ENCODE measurements at regions not wholly inside any gene's neighbourhood (a gene's known extent, or its start where the extent isn't known, plus 50 kb on each side); places are given as distances from the start of the nearest gene placed in this dataset.

- no peak overlapping the region for H3K4me2 ChIP-seq (ENCODE audit: insufficient read depth in 1 of 2, low read depth in 2 of 2, low read length in 2 of 2)
- H3K18ac ChIP-seq (ENCODE audit: extremely low read depth, low read length): no peak overlapping the region
- CTCF ChIA-PET (ENCODE audit: partially characterized antibody): interaction anchor here (0.8 kb wide), 1 partner anchor 168 kb away, joined by 3 read pairs; no protein-coding TSS in a partner anchor
- H4K20me1 ChIP-seq (replicated peaks in 1 of 2; ENCODE audit: control insufficient read depth in 1 of 2, insufficient read depth in 2 of 2, low read length in 2 of 2): no peaks in the 10 kb centered on the region
- H2BK20ac ChIP-seq (ENCODE audit: low read length): no peak overlapping the region
- H3K56ac ChIP-seq (replicated peaks; ENCODE audit: insufficient read length, low read depth, low read length): no peak overlapping the region
- no peak overlapping the region for H3K9ac ChIP-seq (replicated peaks in 1 of 4; ENCODE audit: extremely low read depth in 1 of 4, low read depth in 3 of 4, low read length in 3 of 4)
- POLR2A ChIA-PET (ENCODE audit: partially characterized antibody): no interaction called here
- no peak overlapping the region for H4K5ac ChIP-seq (ENCODE audit: insufficient read length, low read depth, low read length)
- no peak overlapping the region for H3K27ac ChIP-seq (ENCODE audit: low read depth, low read length)
- H2BK12ac ChIP-seq (ENCODE audit: low read depth, low read length): no peak overlapping the region
- peaks cover 0 to 1% (median 0%) of the 10 kb centered on the region in 4 experiments; a peak in 1 of 7 replicates for H3K4me1 ChIP-seq (replicated peaks in 1 of 4; ENCODE audit: control insufficient read depth in 3 of 4, insufficient read depth in 4 of 4, low read length in 3 of 4)
- H3K4me3 ChIP-seq (ENCODE audit: extremely low read depth in 1 of 4, insufficient read depth in 2 of 4, low read depth in 3 of 4, low read length in 4 of 4): no peak overlapping the region
- no peak overlapping the region for H2AFZ ChIP-seq (ENCODE audit: low read length)
- H4K8ac ChIP-seq (ENCODE audit: extremely low read depth, insufficient read depth, low read length): no peak overlapping the region
- no peaks in the 10 kb centered on the region for H3K36me3 ChIP-seq (ENCODE audit: control insufficient read depth in 2 of 4, insufficient read depth in 4 of 4, low read length in 3 of 4)
- DNase-seq (ENCODE audit: low read depth in 1 of 2, low spot score in 2 of 2) (no peak), FAIRE-seq (peak; percentile 68)
- no peak overlapping the region for H3K4ac ChIP-seq (replicated peaks; ENCODE audit: insufficient read length, low read depth, low read length)
- no peak overlapping the region for H3K14ac ChIP-seq (ENCODE audit: insufficient read length)
- H3K9me3 ChIP-seq (ENCODE audit: insufficient read depth in 2 of 2, low read depth in 1 of 2, low read length in 1 of 2): no peaks in the 10 kb centered on the region
- no peak overlapping the region for H4K91ac ChIP-seq (replicated peaks; ENCODE audit: insufficient read length, low read length)
- no peak overlapping the region for H3K23ac ChIP-seq (ENCODE audit: insufficient read length)
- WGBS, 2 experiments (ENCODE audit: extremely low coverage in 1 of 2, insufficient coverage in 1 of 2, insufficient read length in 1 of 2, insufficient replicate concordance in 2 of 2, low coverage in 1 of 2, low lambda C conversion rate in 2 of 2, missing lambda C conversion rate in 1 of 2): 44% methylated on average over 2 of the region's 2 CpGs; no CpG with 5 or more reads in 1 of the 2 experiments
- H3K23me2 ChIP-seq (ENCODE audit: low read depth, low read length): no peaks in the 10 kb centered on the region
- no peak overlapping the region for H2AK5ac ChIP-seq (ENCODE audit: low read depth, low read length)
- no peaks in the 10 kb centered on the region for H3K79me1 ChIP-seq (ENCODE audit: low read depth, low read length)
- no peak overlapping the region for H2BK120ac ChIP-seq (replicated peaks; ENCODE audit: low read depth, low read length)
- H2BK15ac ChIP-seq (ENCODE audit: low read length): no peak overlapping the region
- no peaks in the 10 kb centered on the region for H3K27me3 ChIP-seq (replicated peaks in 1 of 4; ENCODE audit: control insufficient read depth in 3 of 4, extremely low read depth in 1 of 4, insufficient read depth in 3 of 4, low read length in 3 of 4)
- no peak overlapping the region for H2BK5ac ChIP-seq (ENCODE audit: low read depth, low read length)
- H3K79me2 ChIP-seq (ENCODE audit: control insufficient read depth in 1 of 2, insufficient read depth in 2 of 2, low read length in 2 of 2): no peaks in the 10 kb centered on the region
- TF ChIP-seq GTF2F1 (IDR thresholded peaks at IDR 0.05; ENCODE audit: borderline replicate concordance, low read depth, low read length) (no peak), SRF (IDR thresholded peaks at IDR 0.05; ENCODE audit: low read depth, low read length) (no peak), SIRT6 (IDR thresholded peaks at IDR 0.05; ENCODE audit: low read length) (no peak), SIN3A (conservative IDR thresholded peaks at IDR 0.05 in 1 of 2, IDR thresholded peaks at IDR 0.05 in 1 of 2; ENCODE audit: low read depth in 1 of 2, low read length in 2 of 2) (no peak), CHD2 (IDR thresholded peaks at IDR 0.05; ENCODE audit: low read length) (no peak), EP300 (IDR thresholded peaks at IDR 0.05; ENCODE audit: borderline replicate concordance in 1 of 2, low read depth in 2 of 2, low read length in 2 of 2) (no peak)
- TF ChIP-seq, protein P1, sequence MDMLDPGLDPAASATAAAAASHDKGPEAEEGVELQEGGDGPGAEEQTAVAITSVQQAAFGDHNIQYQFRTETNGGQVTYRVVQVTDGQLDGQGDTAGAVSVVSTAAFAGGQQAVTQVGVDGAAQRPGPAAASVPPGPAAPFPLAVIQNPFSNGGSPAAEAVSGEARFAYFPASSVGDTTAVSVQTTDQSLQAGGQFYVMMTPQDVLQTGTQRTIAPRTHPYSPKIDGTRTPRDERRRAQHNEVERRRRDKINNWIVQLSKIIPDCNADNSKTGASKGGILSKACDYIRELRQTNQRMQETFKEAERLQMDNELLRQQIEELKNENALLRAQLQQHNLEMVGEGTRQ (IDR thresholded peaks at IDR 0.05; ENCODE audit: low read length): no peak
These were observed 445.6 kb upstream of the RBMS3 start for GRCh38 chr3:28835249-28835648.

Data from H1 (cell line).